ENCODE measurements at regions not wholly inside any gene's neighbourhood (a gene's known extent, or its start where the extent isn't known, plus 50 kb on each side); places are given as distances from the start of the nearest gene placed in this dataset.

- Mint-ChIP-seq H3K27ac (no peak overlapping the region), H3K4me1 (no peaks in the 10 kb centered on the region), H3K9me3 (ENCODE audit: low read depth) (no peaks in the 10 kb centered on the region), H3K36me3 (ENCODE audit: low read depth) (no peaks in the 10 kb centered on the region), H3K4me3 (no peak overlapping the region), H3K27me3 (peaks cover 16% of the 10 kb centered on the region)
- ChIA-PET POLR2A (no interaction called here), CTCF (no interaction called here)
- intact Hi-C loops (cut with DNase I, micrococcal nuclease), result no loop called here
- DNase-seq (no peak), ATAC-seq (no peak)
Measured at GRCh38 chr18:76564655-76565237, 69.7 kb upstream of the ZNF516 start.

DNA sequence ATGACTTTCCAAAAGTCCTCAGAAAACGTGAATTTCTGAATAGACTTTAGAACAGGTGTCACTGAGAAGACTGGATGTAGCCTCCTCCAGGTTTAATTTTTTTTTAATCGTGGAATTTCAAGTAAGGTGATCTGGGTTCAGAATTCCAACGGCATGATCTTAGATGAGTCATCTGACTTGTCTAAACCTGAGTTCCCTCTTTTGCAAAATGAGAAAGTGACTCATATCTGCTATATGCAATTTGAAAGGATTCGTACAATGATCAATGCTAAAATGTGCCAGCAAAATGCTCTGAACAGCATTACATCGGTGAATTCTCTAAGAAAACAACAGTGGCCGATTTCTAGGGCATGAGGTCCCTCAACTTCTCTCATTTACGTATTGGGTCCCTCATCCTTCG is 69.1 kb upstream of the ZNF516 start:
- ATAC-seq, result no peak
- H3K4me1 Mint-ChIP-seq, result no peaks in the 10 kb centered on the region
- H3K27me3 Mint-ChIP-seq, result peaks cover 20% of the 10 kb centered on the region
- ChIA-PET CTCF (no interaction called here), POLR2A (no interaction called here)
- intact Hi-C loops (cut with DNase I, micrococcal nuclease), result no loop called here
- H3K4me3 Mint-ChIP-seq, result no peak overlapping the region
- no peak for DNase-seq
- no peak overlapping the region for H3K27ac Mint-ChIP-seq
- no peaks in the 10 kb centered on the region for H3K9me3 Mint-ChIP-seq (ENCODE audit: low read depth)
- H3K36me3 Mint-ChIP-seq (ENCODE audit: low read depth), result no peaks in the 10 kb centered on the region

- Mint-ChIP-seq H3K27ac (no peak overlapping the region), H3K4me1 (no peaks in the 10 kb centered on the region), H3K4me3 (no peak overlapping the region), H3K27me3 (peaks cover 20% of the 10 kb centered on the region), H3K9me3 (ENCODE audit: low read depth) (no peaks in the 10 kb centered on the region), H3K36me3 (ENCODE audit: low read depth) (no peaks in the 10 kb centered on the region)
- POLR2A ChIA-PET, result no interaction called here
- intact Hi-C loops (cut with DNase I, micrococcal nuclease), result no loop called here
- ATAC-seq (no peak), DNase-seq (no peak)
- CTCF ChIA-PET, result no interaction called here
Measured at GRCh38 chr18:76562286-76563122, 67.5 kb upstream of the ZNF516 start.

DNA sequence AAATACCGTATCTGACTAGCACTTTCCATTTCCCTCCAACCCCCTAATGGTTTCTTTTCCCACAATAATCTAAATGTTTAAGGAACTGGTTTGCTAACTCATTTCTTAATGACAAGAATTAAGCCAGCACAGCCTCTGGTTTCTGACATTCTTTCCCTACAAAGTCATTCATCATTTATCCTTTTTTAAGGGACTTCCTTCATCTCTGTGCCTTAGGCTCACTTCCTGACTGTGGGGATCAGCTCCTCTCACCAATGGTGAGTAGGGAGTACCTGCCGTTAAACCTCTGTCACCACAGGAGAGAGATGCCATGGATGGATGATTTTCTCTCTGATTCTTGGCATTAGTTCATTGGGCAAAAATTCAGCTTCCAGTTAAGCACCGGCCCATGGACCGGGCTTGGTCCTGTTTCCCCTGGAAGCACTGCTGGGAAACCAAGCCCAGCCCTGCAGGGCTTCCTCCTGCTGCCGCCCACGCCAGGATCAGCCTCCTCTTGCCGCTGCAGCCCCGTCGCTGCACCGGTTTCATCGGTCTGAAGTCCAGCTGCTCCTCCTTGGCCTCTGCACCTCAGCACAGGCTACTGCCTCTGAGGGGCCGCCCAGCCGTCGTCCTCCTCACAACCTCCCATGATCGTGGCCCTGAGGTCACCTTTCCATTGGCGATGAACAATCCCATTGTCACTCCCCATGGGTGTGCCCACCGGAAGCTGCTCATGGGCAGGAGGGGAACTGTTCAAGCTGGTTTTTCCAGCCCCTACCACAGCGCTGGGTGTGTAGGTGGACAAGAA is 64.0 kb upstream of the ZNF516 start:
- Mint-ChIP-seq H3K27ac (no peak overlapping the region), H3K9me3 (ENCODE audit: low read depth) (no peaks in the 10 kb centered on the region), H3K4me1 (no peaks in the 10 kb centered on the region), H3K27me3 (peaks cover 8% of the 10 kb centered on the region), H3K36me3 (ENCODE audit: low read depth) (no peaks in the 10 kb centered on the region), H3K4me3 (no peak overlapping the region)
- intact Hi-C loops (cut with DNase I, micrococcal nuclease), result no loop called here
- ChIA-PET CTCF (no interaction called here), POLR2A (no interaction called here)
- DNase-seq, result no peak
- no peak for ATAC-seq

GRCh38 chr18:76557026-76557575 is 62.1 kb upstream of the ZNF516 start:
- no peaks in the 10 kb centered on the region for H3K9me3 Mint-ChIP-seq (ENCODE audit: low read depth)
- H3K27ac Mint-ChIP-seq, result no peak overlapping the region
- ChIA-PET POLR2A (no interaction called here), CTCF (interaction anchor here (0.9 kb wide), 1 partner anchor 26 kb away, joined by 3 read pairs; no protein-coding TSS in a partner anchor)
- intact Hi-C loops (cut with DNase I, micrococcal nuclease), result no loop called here
- no peak for ATAC-seq
- peaks cover 10% of the 10 kb centered on the region for H3K27me3 Mint-ChIP-seq
- H3K36me3 Mint-ChIP-seq (ENCODE audit: low read depth), result no peaks in the 10 kb centered on the region
- no peaks in the 10 kb centered on the region for H3K4me1 Mint-ChIP-seq
- no peak overlapping the region for H3K4me3 Mint-ChIP-seq
- DNase-seq, result no peak

DNA sequence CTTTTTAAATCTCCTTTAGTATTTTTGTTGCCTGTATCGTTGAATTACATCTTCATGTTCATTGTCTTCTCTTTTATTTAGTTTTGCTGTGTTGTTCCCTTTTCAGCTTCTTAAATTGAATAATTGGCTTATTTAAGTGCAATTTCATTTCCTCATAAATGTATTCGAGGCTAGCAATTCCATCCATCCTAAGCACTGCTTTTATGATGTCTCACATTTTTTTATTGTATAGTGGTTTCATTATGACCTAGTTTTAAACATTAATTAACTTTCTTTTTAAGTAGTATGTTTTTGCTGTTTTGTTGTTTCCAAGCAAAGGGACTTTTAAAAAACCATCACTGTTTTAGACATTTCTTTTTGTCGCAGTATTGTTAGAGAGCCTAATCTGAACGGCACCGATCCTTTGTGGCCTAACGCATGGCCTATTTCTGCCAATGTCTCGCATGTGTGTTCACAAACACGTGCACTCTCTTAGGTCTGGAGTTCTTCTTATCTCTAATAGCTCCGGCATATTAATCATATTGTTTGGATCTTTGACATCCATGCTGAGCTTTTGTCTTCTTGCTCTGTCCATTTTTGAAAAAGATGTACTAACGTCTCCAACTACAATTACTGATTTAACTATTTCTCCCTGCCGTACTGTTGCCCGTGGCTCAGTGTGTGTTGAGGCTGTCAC is 59.6 kb upstream of the ZNF516 start:
- no peak for ATAC-seq
- Mint-ChIP-seq H3K27me3 (peaks cover 6% of the 10 kb centered on the region), H3K4me3 (no peak overlapping the region), H3K9me3 (ENCODE audit: low read depth) (no peaks in the 10 kb centered on the region), H3K4me1 (no peaks in the 10 kb centered on the region), H3K27ac (no peak overlapping the region), H3K36me3 (ENCODE audit: low read depth) (no peaks in the 10 kb centered on the region)
- ChIA-PET CTCF (interaction anchor here (1.1 to 1.2 kb wide), 2 partner anchors 42 to 156 kb away, joined by 3 read pairs; no protein-coding TSS in a partner anchor), POLR2A (no interaction called here)
- intact Hi-C loops (cut with DNase I, micrococcal nuclease), result no loop called here
- DNase-seq, result no peak

- no peak for ATAC-seq
- peaks cover 2% of the 10 kb centered on the region for H3K27me3 Mint-ChIP-seq
- no peak for DNase-seq
- CTCF ChIA-PET, result interaction anchor here (1.2 kb wide), 1 partner anchor 155 kb away, joined by 3 read pairs; no protein-coding TSS in a partner anchor
- no peak overlapping the region for H3K27ac Mint-ChIP-seq
- intact Hi-C loops (cut with DNase I, micrococcal nuclease), result no loop called here
- H3K4me1 Mint-ChIP-seq, result no peaks in the 10 kb centered on the region
- H3K4me3 Mint-ChIP-seq, result no peak overlapping the region
- no peaks in the 10 kb centered on the region for H3K9me3 Mint-ChIP-seq (ENCODE audit: low read depth)
- no peaks in the 10 kb centered on the region for H3K36me3 Mint-ChIP-seq (ENCODE audit: low read depth)
- POLR2A ChIA-PET, result no interaction called here
Measured at GRCh38 chr18:76553715-76554546, 58.9 kb upstream of the ZNF516 start.

- intact Hi-C loops (cut with DNase I, micrococcal nuclease), result no loop called here
- ATAC-seq (no peak), DNase-seq (no peak)
- Mint-ChIP-seq H3K4me1 (no peaks in the 10 kb centered on the region), H3K4me3 (no peak overlapping the region), H3K27me3 (peaks cover 2% of the 10 kb centered on the region), H3K9me3 (ENCODE audit: low read depth) (no peaks in the 10 kb centered on the region), H3K27ac (no peak overlapping the region), H3K36me3 (ENCODE audit: low read depth) (no peaks in the 10 kb centered on the region)
- CTCF ChIA-PET, result no interaction called here
- POLR2A ChIA-PET, result no interaction called here
Measured at GRCh38 chr18:76548541-76548940, 53.5 kb upstream of the ZNF516 start.

- DNase-seq, result no peak
- no peak for ATAC-seq
- CTCF ChIA-PET, result no interaction called here
- H3K4me1 Mint-ChIP-seq, result no peaks in the 10 kb centered on the region
- no peak overlapping the region for H3K4me3 Mint-ChIP-seq
- H3K27ac Mint-ChIP-seq, result no peak overlapping the region
- POLR2A ChIA-PET, result no interaction called here
- intact Hi-C loops (cut with DNase I, micrococcal nuclease), result no loop called here
- H3K9me3 Mint-ChIP-seq (ENCODE audit: low read depth), result no peaks in the 10 kb centered on the region
- no peaks in the 10 kb centered on the region for H3K36me3 Mint-ChIP-seq (ENCODE audit: low read depth)
- peaks cover 1% of the 10 kb centered on the region for H3K27me3 Mint-ChIP-seq
Measured at GRCh38 chr18:76547296-76547695, 52.3 kb upstream of the ZNF516 start.

DNA sequence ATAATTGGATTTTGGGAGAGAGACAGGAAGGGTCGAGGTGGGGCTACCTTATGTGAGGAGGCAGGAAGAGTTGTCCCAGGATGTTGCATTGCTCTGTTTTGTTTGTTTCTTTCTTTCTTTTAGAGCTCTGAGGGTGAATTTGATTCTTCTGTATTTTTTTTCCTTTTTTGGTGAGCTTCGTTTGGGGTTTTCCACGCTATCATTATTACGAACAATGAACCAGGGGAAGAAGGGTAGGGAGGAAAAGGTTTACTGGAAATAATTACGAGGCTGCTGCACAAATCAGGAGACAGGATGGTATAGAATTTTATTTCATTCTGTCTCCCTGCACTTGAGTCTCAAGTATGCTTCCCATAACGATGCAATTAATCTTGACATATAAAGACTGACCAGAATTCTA is 51.4 kb upstream of the ZNF516 start:
- no peak for DNase-seq
- ATAC-seq, result no peak
- Mint-ChIP-seq H3K36me3 (ENCODE audit: low read depth) (no peaks in the 10 kb centered on the region), H3K27ac (no peak overlapping the region), H3K9me3 (ENCODE audit: low read depth) (no peaks in the 10 kb centered on the region), H3K27me3 (no peaks in the 10 kb centered on the region), H3K4me1 (no peaks in the 10 kb centered on the region), H3K4me3 (no peak overlapping the region)
- intact Hi-C loops (cut with DNase I, micrococcal nuclease), result no loop called here
- CTCF ChIA-PET, result no interaction called here
- POLR2A ChIA-PET, result no interaction called here

- Mint-ChIP-seq H3K36me3 (ENCODE audit: low read depth) (no peaks in the 10 kb centered on the region), H3K27me3 (peaks cover 3% of the 10 kb centered on the region), H3K4me3 (no peak overlapping the region), H3K27ac (no peak overlapping the region), H3K4me1 (no peaks in the 10 kb centered on the region), H3K9me3 (ENCODE audit: low read depth) (no peaks in the 10 kb centered on the region)
- ChIA-PET CTCF (no interaction called here), POLR2A (no interaction called here)
- ATAC-seq (no peak), DNase-seq (no peak)
- intact Hi-C loops (cut with DNase I, micrococcal nuclease), result no loop called here
Measured at GRCh38 chr18:76546088-76546435, 51.0 kb upstream of the ZNF516 start.

All from activated CD4-positive, alpha-beta T cell treated with anti-CD3 and anti-CD28 coated beads for 36 hours (primary cell).